ENCODE measurements at regions not wholly inside any gene's neighbourhood (a gene's known extent, or its start where the extent isn't known, plus 50 kb on each side); places are given as distances from the start of the nearest gene placed in this dataset.
"Not testable (repeated sequence)": the region's sequence is repeated elsewhere in the genome, so short reads cannot be mapped to it uniquely, and the experiment has no call there.

DNA sequence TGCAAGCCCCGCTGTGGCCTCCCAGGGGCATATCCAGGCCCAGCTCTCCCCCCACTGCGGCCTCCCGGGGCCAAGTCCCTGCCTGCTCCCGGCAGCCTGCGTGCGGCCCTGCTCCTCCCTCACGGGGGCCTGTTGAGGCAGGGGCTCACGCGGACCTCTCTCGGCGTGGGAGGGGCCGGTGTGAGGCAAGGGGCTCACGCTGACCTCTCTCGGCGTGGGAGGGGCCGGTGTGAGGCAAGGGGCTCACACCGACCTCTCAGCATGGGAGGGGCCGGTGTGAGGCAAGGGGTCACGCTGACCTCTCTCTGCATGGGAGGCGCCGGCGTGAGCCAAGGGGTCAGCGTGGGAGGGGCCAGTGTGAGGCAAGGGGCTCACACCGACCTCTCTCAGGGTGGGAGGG lies 251.2 kb upstream of the NUPR2 start:
- DNase-seq (ENCODE audit: low spot score); H4K20me1 ChIP-seq (ENCODE audit: insufficient read depth, low read length); CTCF ChIA-PET (ENCODE audit: unreplicated experiment); H3K79me2 ChIP-seq (ENCODE audit: insufficient read depth, low read depth, low read length); H3K4me3 ChIP-seq (ENCODE audit: low read depth, low read length, poor library complexity, severe bottlenecking); H3K36me3 ChIP-seq (ENCODE audit: insufficient read depth, low read length); H3K27ac ChIP-seq (ENCODE audit: low read depth, low read length, poor library complexity, severe bottlenecking); intact Hi-C loops (cut with micrococcal nuclease; ENCODE audit: unreplicated experiment); BruUV-seq (replicated peaks); H3K9me3 ChIP-seq (ENCODE audit: low read length); H3K9me2 ChIP-seq (ENCODE audit: insufficient read depth, low read length); H3K4me1 ChIP-seq (ENCODE audit: insufficient read depth, low read length, poor library complexity, severe bottlenecking); H2AFZ ChIP-seq (ENCODE audit: low read length); POLR2A ChIA-PET; H3K4me2 ChIP-seq (ENCODE audit: low read length): not testable (repeated sequence)

DNA sequence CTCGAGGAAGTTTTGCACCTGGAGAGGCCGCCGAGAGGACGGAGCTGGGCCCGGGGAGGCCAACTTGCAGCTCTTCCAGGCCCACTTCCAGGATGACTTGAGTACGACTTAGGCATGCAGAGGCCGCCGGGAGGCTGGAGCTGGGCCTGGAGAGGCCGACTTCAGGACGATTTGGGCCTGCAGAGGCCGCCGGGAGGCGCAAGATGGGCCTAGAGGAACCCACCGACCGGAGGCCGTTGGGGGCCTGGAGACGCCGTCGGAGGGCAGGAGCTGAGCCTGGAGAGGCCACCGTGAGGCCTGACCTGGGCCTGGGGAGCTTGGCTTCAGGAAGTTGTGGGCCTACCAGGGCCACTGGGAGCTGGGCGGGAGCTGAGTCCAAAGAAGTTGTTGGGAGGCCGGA lies 250.5 kb upstream of the NUPR2 start:
- H3K27ac ChIP-seq (ENCODE audit: low read depth, low read length, poor library complexity, severe bottlenecking); H3K9me2 ChIP-seq (ENCODE audit: insufficient read depth, low read length); BruUV-seq (replicated peaks); H4K20me1 ChIP-seq (ENCODE audit: insufficient read depth, low read length); H3K4me1 ChIP-seq (ENCODE audit: insufficient read depth, low read length, poor library complexity, severe bottlenecking); CTCF ChIA-PET (ENCODE audit: unreplicated experiment); intact Hi-C loops (cut with micrococcal nuclease; ENCODE audit: unreplicated experiment); DNase-seq (ENCODE audit: low spot score); H3K4me2 ChIP-seq (ENCODE audit: low read length); H3K79me2 ChIP-seq (ENCODE audit: insufficient read depth, low read depth, low read length); H3K36me3 ChIP-seq (ENCODE audit: insufficient read depth, low read length); POLR2A ChIA-PET; H2AFZ ChIP-seq (ENCODE audit: low read length); H3K9me3 ChIP-seq (ENCODE audit: low read length); H3K4me3 ChIP-seq (ENCODE audit: low read depth, low read length, poor library complexity, severe bottlenecking): not testable (repeated sequence)

DNA sequence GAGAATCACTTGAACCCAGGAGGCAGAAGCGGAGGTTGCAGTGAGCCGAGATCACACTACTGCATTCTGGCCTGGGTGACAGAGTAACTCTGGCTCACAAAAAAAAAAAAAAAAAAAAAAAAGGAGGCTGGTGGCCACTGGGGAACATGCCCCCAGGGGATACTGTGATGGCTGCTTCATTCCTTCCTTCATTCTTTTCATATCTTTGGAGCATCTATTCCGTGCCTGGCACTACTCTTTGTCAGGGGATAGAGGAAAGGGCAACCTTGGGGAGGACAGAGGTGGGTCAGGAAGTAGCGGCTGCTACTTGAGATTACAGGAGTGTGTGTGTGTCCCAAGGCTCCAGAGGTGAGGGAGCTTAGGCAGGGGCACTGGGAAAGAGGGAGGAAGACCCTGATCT lies 236.4 kb upstream of the NUPR2 start:
- BruUV-seq (replicated peaks); CTCF ChIA-PET (ENCODE audit: unreplicated experiment): not testable (repeated sequence)

DNA sequence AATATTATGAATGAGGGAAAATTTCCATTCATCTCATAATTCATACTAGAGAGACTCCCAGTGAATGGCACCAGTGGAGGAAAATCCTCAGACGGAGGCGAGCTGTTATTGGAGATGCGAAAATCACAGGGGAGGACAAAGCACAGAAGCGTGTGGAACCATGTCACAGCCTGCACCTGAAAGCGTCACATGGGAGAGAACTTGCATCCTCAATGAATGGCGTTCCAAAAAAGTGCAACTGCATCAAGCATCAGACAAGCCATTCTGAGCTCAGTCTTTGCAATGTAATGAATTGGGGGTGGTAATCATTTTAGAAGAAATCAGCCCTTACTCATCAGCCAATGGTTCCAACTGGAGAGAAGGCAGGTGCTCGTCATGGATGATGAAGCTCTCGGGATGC lies 235.0 kb upstream of the NUPR2 start:
- BruUV-seq (replicated peaks); intact Hi-C loops (cut with micrococcal nuclease; ENCODE audit: unreplicated experiment): not testable (repeated sequence)

More for the DNA sequence above, 236.4 kb upstream of the NUPR2 start:
- H4K20me1 ChIP-seq (ENCODE audit: insufficient read depth, low read length); POLR2A ChIA-PET; DNase-seq (ENCODE audit: low spot score); H2AFZ ChIP-seq (ENCODE audit: low read length); H3K9me2 ChIP-seq (ENCODE audit: insufficient read depth, low read length); H3K79me2 ChIP-seq (ENCODE audit: insufficient read depth, low read depth, low read length); H3K4me3 ChIP-seq (ENCODE audit: low read depth, low read length, poor library complexity, severe bottlenecking); H3K4me1 ChIP-seq (ENCODE audit: insufficient read depth, low read length, poor library complexity, severe bottlenecking); H3K36me3 ChIP-seq (ENCODE audit: insufficient read depth, low read length); H3K27ac ChIP-seq (ENCODE audit: low read depth, low read length, poor library complexity, severe bottlenecking); H3K9me3 ChIP-seq (ENCODE audit: low read length); intact Hi-C loops (cut with micrococcal nuclease; ENCODE audit: unreplicated experiment); H3K4me2 ChIP-seq (ENCODE audit: low read length): not testable (repeated sequence)

DNA sequence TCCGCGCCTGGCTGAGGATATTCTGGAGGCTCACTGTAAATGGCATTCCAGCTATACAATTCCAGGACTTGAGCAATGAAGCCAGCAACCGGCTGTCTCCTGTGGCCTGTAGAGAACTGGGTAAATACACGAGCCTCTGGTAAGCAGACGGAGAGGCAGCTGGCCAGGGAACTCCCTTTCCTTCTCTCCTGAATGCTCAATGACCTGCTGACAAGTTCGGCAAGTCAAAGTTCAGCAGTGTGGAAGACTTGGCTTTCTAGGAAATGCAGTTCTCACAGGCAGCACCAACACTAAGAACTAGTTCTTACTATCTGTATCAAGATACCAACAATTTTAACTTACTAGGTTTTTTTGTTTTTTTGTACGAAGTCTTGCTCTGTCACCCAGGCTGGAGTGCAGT lies 232.1 kb upstream of the NUPR2 start:
- H3K36me3 ChIP-seq (ENCODE audit: insufficient read depth, low read length); H3K79me2 ChIP-seq (ENCODE audit: insufficient read depth, low read depth, low read length); CTCF ChIA-PET (ENCODE audit: unreplicated experiment); H3K9me3 ChIP-seq (ENCODE audit: low read length); H3K4me1 ChIP-seq (ENCODE audit: insufficient read depth, low read length, poor library complexity, severe bottlenecking); H4K20me1 ChIP-seq (ENCODE audit: insufficient read depth, low read length); BruUV-seq (replicated peaks); DNase-seq (ENCODE audit: low spot score); H2AFZ ChIP-seq (ENCODE audit: low read length); H3K9me2 ChIP-seq (ENCODE audit: insufficient read depth, low read length); H3K4me2 ChIP-seq (ENCODE audit: low read length); intact Hi-C loops (cut with micrococcal nuclease; ENCODE audit: unreplicated experiment); H3K27ac ChIP-seq (ENCODE audit: low read depth, low read length, poor library complexity, severe bottlenecking); H3K4me3 ChIP-seq (ENCODE audit: low read depth, low read length, poor library complexity, severe bottlenecking); POLR2A ChIA-PET: not testable (repeated sequence)

More for the DNA sequence above, 235.0 kb upstream of the NUPR2 start:
- POLR2A ChIA-PET; H3K4me2 ChIP-seq (ENCODE audit: low read length); H3K4me1 ChIP-seq (ENCODE audit: insufficient read depth, low read length, poor library complexity, severe bottlenecking); H3K79me2 ChIP-seq (ENCODE audit: insufficient read depth, low read depth, low read length); H4K20me1 ChIP-seq (ENCODE audit: insufficient read depth, low read length); H3K27ac ChIP-seq (ENCODE audit: low read depth, low read length, poor library complexity, severe bottlenecking); H2AFZ ChIP-seq (ENCODE audit: low read length); H3K9me3 ChIP-seq (ENCODE audit: low read length); H3K36me3 ChIP-seq (ENCODE audit: insufficient read depth, low read length); H3K4me3 ChIP-seq (ENCODE audit: low read depth, low read length, poor library complexity, severe bottlenecking); DNase-seq (ENCODE audit: low spot score); CTCF ChIA-PET (ENCODE audit: unreplicated experiment); H3K9me2 ChIP-seq (ENCODE audit: insufficient read depth, low read length): not testable (repeated sequence)

DNA sequence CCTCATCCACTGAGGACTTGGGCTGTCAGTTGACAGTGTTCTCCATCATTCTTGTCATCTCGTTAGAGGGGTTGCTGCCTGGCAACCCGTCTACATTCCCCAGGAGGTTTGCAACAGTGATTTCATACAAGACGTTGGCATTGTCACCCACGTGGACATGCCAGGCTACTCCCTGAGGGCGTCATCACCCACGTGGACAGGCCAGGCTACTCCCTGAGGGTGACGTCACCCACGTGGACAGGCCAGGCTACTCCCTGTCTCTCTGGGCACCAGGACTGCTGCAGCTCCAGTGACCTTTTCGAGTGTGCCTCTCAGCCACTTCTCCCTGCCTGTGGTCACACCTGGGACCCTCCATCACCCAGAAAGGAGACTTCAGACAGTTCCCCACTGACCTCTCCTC lies 212.1 kb upstream of the NUPR2 start:
- DNase-seq (ENCODE audit: low spot score); H3K9me2 ChIP-seq (ENCODE audit: insufficient read depth, low read length); H3K27ac ChIP-seq (ENCODE audit: low read depth, low read length, poor library complexity, severe bottlenecking); H2AFZ ChIP-seq (ENCODE audit: low read length); CTCF ChIA-PET (ENCODE audit: unreplicated experiment); H4K20me1 ChIP-seq (ENCODE audit: insufficient read depth, low read length); intact Hi-C loops (cut with micrococcal nuclease; ENCODE audit: unreplicated experiment); H3K4me2 ChIP-seq (ENCODE audit: low read length); H3K9me3 ChIP-seq (ENCODE audit: low read length); H3K4me3 ChIP-seq (ENCODE audit: low read depth, low read length, poor library complexity, severe bottlenecking); H3K36me3 ChIP-seq (ENCODE audit: insufficient read depth, low read length); POLR2A ChIA-PET; BruUV-seq (replicated peaks); H3K79me2 ChIP-seq (ENCODE audit: insufficient read depth, low read depth, low read length); H3K4me1 ChIP-seq (ENCODE audit: insufficient read depth, low read length, poor library complexity, severe bottlenecking): not testable (repeated sequence)

Data from OCI-LY7 (cell line).